GM21825 (cell line): ENCODE measurements at regions not wholly inside any gene's neighbourhood (a gene's known extent, or its start where the extent isn't known, plus 50 kb on each side); places are given as distances from the start of the nearest gene placed in this dataset.
"Not testable (repeated sequence)": the region's sequence is repeated elsewhere in the genome, so short reads cannot be mapped to it uniquely, and the experiment has no call there.

ENCODE experiments used
- ATAC-seq: cut with Tn5 transposase; IDR thresholded peaks from one replicate; pipeline ENCODE4 v1.9.1; 2021; ENCODE audit warnings: mild to moderate bottlenecking, moderate library complexity; ENCODE audit not compliant: unreplicated experiment

DNA sequence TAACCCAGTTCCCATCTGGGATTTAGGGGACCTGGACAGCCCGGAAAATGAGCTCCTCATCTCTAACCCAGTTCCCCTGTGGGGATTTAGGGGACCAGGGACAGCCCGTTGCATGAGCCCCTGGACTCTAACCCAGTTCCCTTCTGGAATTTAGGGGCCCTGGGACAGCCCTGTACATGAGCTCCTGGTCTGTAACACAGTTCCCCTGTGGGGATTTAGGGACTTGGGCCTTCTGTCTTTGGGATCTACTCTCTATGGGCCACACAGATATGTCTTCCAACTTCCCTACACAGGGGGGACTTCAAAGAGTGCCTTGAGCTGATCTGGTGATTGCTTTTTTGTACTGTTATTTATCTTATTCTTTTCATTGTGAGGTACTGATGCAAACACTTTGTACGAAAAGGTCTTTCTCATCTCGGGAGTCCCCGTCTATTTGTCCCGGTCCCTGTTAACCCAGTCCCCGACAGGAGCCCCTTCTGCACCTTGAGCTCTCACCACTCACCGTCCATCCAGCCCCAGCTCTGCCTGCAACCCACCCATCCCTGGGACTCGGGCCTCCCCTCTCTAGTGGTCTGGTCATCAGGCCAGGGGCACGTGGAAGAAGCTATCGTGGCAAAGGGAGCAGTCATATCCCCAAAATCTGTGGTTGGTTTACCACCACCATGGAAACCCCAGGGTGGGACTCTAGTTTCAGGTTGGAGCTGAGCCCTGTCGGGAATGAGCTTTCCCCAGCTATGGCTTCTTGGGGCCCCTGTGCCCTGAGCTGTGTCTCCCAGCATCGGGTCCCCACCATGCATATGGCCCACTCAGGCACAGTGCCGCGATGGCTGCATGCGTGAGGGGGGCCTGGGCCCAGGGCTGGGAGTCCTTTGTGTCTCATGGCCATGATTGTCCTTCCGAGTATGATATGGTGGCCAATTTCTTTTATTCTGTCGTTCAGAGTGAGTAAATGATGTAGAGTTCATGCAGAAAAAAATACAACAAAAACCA, 270.4 kb upstream of the PLCXD1 start:
- ATAC-seq: not testable (repeated sequence)

- ATAC-seq: peak; percentile 43
Observed at GRCh38 chrX:13821-14443, 267.2 kb upstream of the PLCXD1 start.

GRCh38 chrX:14452-14851, 266.7 kb upstream of the PLCXD1 start:
- peak; percentile 11 for ATAC-seq

GRCh38 chrX:18768-19454, 262.3 kb upstream of the PLCXD1 start:
- ATAC-seq: peak; percentile 75

GRCh38 chrX:19455-19827, 261.7 kb upstream of the PLCXD1 start:
- ATAC-seq: peak; percentile 9

DNA sequence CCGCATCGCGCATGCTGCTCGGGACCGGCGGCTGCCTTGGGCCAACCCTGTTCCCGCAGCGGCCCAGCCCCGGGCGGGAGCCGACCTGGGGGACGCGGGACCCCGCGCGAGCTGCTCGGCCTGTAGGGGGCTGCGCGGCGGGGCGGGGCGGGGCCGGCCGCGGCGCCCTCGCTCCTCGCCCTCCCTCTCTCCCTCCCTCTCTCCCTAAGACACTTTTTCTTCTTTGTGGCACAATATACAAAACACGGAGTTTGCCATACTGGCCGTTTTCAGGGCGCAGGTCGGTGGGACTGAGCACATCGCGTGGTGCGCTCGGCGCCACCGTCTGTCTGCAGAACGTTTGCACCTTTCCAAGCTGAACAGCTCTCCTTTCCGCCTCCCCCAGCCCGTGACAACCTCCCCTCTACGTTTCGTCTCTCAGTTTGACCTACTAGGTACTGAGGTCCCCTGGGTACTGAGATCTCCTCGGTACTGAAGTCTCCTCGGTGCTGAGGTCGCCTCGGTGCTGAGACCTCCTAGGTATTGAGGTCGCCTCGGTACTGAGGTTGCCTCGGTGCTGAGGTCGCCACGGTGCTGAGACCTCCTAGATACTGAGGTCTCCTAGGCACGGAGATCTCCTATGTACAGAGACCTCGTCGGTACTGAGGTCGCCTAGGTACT, 261.1 kb upstream of the PLCXD1 start:
- peak; percentile 34 for ATAC-seq

GRCh38 chrX:24139-24538, 257.0 kb upstream of the PLCXD1 start:
- ATAC-seq: not testable (repeated sequence)
